PC-3 (cell line): ENCODE measurements at regions not wholly inside any gene's neighbourhood (a gene's known extent, or its start where the extent isn't known, plus 50 kb on each side); places are given as distances from the start of the nearest gene placed in this dataset.

ENCODE experiments used
- ATAC-seq: fragments of 200-7000 bp; cut with Tn5 transposase; 2 replicates; pipeline ENCODE4 v1.9.1; 2020; ENCODE audit warnings: mild to moderate bottlenecking, moderate library complexity
- BruUV-seq: library from RNA; stranded (reverse); fragments of 400-500 nt; replicated peaks from 2 replicates; lab custom pipeline; 2021; lab: Mats Ljungman, UMichigan
- CTCF ChIA-PET: fragments of 300-600 bp; sonication (Branson Sonifier 250); formaldehyde crosslinking; loops from one replicate; lab custom pipeline; 2022; ENCODE audit warnings: antibody characterized with exemption; lab: Charles Lee
- POLR2A ChIA-PET: fragments of 300-600 bp; sonication (Branson Sonifier 250); formaldehyde crosslinking; loops from one replicate; lab custom pipeline; 2022; ENCODE audit warnings: antibody characterized with exemption; ENCODE audit not compliant: unreplicated experiment; lab: Charles Lee
- DNase-seq: peaks from one replicate; pipeline ENCODE4 v3.0.0-alpha.2; 2015
- H2AFZ ChIP-seq: fragments of 300-600 bp; sonication (generic); 2 replicates; pipeline ENCODE4 v1.6.0; 2016; ENCODE audit warnings: antibody characterized with exemption, low read length
- H3F3A ChIP-seq: fragments of 300-600 bp; sonication (generic); one replicate; pipeline ENCODE4 v1.6.0; 2017; ENCODE audit warnings: antibody characterized with exemption, low read length, control low read depth, mild to moderate bottlenecking; ENCODE audit not compliant: unreplicated experiment
- H3K27ac ChIP-seq: fragments of 300-600 bp; sonication (generic); 2 replicates; pipeline ENCODE4 v1.5.1; 2016; ENCODE audit warnings: mild to moderate bottlenecking, low read length
- H3K27me3 ChIP-seq: fragments of 300-600 bp; sonication (generic); 2 replicates; pipeline ENCODE4 v1.6.1; 2016; ENCODE audit warnings: low read length, mixed read lengths
- H3K36me3 ChIP-seq: fragments of 300-600 bp; sonication (generic); 2 replicates; pipeline ENCODE4 v1.6.1; 2016; ENCODE audit warnings: low read depth, mixed run types, low read length, mixed read lengths
- H3K4me1 ChIP-seq: fragments of 300-600 bp; sonication (generic); 2 replicates; pipeline ENCODE4 v1.5.1; 2016; ENCODE audit warnings: low read length; ENCODE audit not compliant: insufficient read depth
- H3K4me2 ChIP-seq: fragments of 300-600 bp; sonication (generic); 2 replicates; pipeline ENCODE4 v1.6.0; 2016; ENCODE audit warnings: low read length
- H3K4me3 ChIP-seq: fragments of 300-600 bp; sonication (generic); 2 replicates; pipeline ENCODE4 v1.5.1; 2016; ENCODE audit warnings: mild to moderate bottlenecking, low read length, mixed read lengths
- H3K79me2 ChIP-seq: fragments of 300-600 bp; sonication (generic); 2 replicates; pipeline ENCODE4 v1.6.1; 2017; ENCODE audit warnings: low read length, mixed read lengths
- H3K9ac ChIP-seq: fragments of 300-600 bp; sonication (generic); 2 replicates; pipeline ENCODE4 v1.6.0; 2016; ENCODE audit warnings: mild to moderate bottlenecking, low read length
- H3K9me2 ChIP-seq: fragments of 300-600 bp; sonication (generic); replicated peaks from 2 replicates; pipeline ENCODE4 v1.6.1; 2016; ENCODE audit warnings: mixed run types, low read length, mixed read lengths
- H3K9me3 ChIP-seq: fragments of 300-600 bp; sonication (generic); 2 replicates; pipeline ENCODE4 v1.6.1; 2016; ENCODE audit warnings: low read length, mixed read lengths
- H4K20me1 ChIP-seq: fragments of 300-600 bp; sonication (generic); 2 replicates; pipeline ENCODE4 v1.6.1; 2016; ENCODE audit warnings: low read length, mixed read lengths
- CTCF ChIP-seq: fragments of 300-600 bp; sonication (generic); conservative IDR thresholded peaks from 2 replicates; pipeline ENCODE4 v1.5.1; 2017; ENCODE audit warnings: antibody characterized with exemption, low read depth, mild to moderate bottlenecking, low read length
- EZH2 ChIP-seq: fragments of 300-600 bp; sonication (generic); IDR thresholded peaks from one replicate; pipeline ENCODE4 v1.6.1; 2017; ENCODE audit warnings: antibody characterized with exemption, mild to moderate bottlenecking, low read length; ENCODE audit not compliant: unreplicated experiment
- EZH2phosphoT487 ChIP-seq: fragments of 300-600 bp; sonication (generic); IDR thresholded peaks from 2 replicates; pipeline ENCODE4 v1.6.1; 2018; ENCODE audit warnings: mild to moderate bottlenecking, antibody characterized with exemption, low read length, borderline replicate concordance
- intact Hi-C: fragments of 100-400 bp; cut with micrococcal nuclease; formaldehyde crosslinking; loops from 2 replicates; pipeline ENCODE4 v1.9.0; 2023

- no peaks in the 10 kb centered on the region for H3K27me3 ChIP-seq
These were observed 148.7 kb upstream of the HS3ST2 start for GRCh38 chr16:22665048-22665797.

GRCh38 chr16:22665803-22666202, 148.2 kb upstream of the HS3ST2 start:
- ATAC-seq (no peak), DNase-seq (no peak)
- intact Hi-C loops, result no loop called here
- Histone ChIP-seq H3F3A (no peaks in the 10 kb centered on the region), H3K4me1 (no peaks in the 10 kb centered on the region), H4K20me1 (no peaks in the 10 kb centered on the region), H2AFZ (no peak overlapping the region), H3K4me2 (no peak overlapping the region), H3K9me3 (no peaks in the 10 kb centered on the region), H3K36me3 (no peaks in the 10 kb centered on the region), H3K27me3 (no peaks in the 10 kb centered on the region), H3K27ac (no peak overlapping the region), H3K79me2 (no peaks in the 10 kb centered on the region), H3K9ac (no peak overlapping the region), H3K9me2 (no peaks in the 10 kb centered on the region), H3K4me3 (no peak overlapping the region)
- CTCF ChIA-PET, result no interaction called here
- BruUV-seq, result no TSS peak
- no peak for TF ChIP-seq EZH2
- TF ChIP-seq EZH2phosphoT487, result no peak
- TF ChIP-seq CTCF, result no peak
- POLR2A ChIA-PET, result interaction anchor here (0.5 kb wide), 1 partner anchor 474 kb away, joined by 6 read pairs; no protein-coding TSS in a partner anchor

More at GRCh38 chr16:22665048-22665797, 148.7 kb upstream of the HS3ST2 start:
- no peaks in the 10 kb centered on the region for H4K20me1 ChIP-seq
- intact Hi-C loops, result no loop called here
- no peak for ATAC-seq
- H3K9me2 ChIP-seq, result no peaks in the 10 kb centered on the region
- no peaks in the 10 kb centered on the region for H3K36me3 ChIP-seq
- H3K9ac ChIP-seq, result no peak overlapping the region
- no peaks in the 10 kb centered on the region for H3K79me2 ChIP-seq
- H3F3A ChIP-seq, result no peaks in the 10 kb centered on the region
- TF ChIP-seq CTCF (no peak), EZH2phosphoT487 (no peak), EZH2 (no peak)
- CTCF ChIA-PET, result no interaction called here
- H2AFZ ChIP-seq, result no peak overlapping the region
- no TSS peak for BruUV-seq
- no peaks in the 10 kb centered on the region for H3K4me1 ChIP-seq
- POLR2A ChIA-PET, result no interaction called here
- H3K4me3 ChIP-seq, result no peak overlapping the region
- H3K9me3 ChIP-seq, result no peaks in the 10 kb centered on the region
- no peak for DNase-seq
- no peak overlapping the region for H3K4me2 ChIP-seq
- H3K27ac ChIP-seq, result no peak overlapping the region

- Histone ChIP-seq H3K9me2 (no peaks in the 10 kb centered on the region), H3K4me2 (no peak overlapping the region), H3K27me3 (no peaks in the 10 kb centered on the region), H3K4me3 (no peak overlapping the region), H3F3A (no peaks in the 10 kb centered on the region), H3K9ac (no peak overlapping the region), H4K20me1 (no peaks in the 10 kb centered on the region), H3K4me1 (no peaks in the 10 kb centered on the region), H2AFZ (no peak overlapping the region), H3K79me2 (no peaks in the 10 kb centered on the region), H3K36me3 (no peaks in the 10 kb centered on the region), H3K9me3 (no peaks in the 10 kb centered on the region), H3K27ac (no peak overlapping the region)
- intact Hi-C loops, result no loop called here
- DNase-seq (no peak), ATAC-seq (no peak)
- TF ChIP-seq EZH2 (no peak), EZH2phosphoT487 (no peak), CTCF (no peak)
- ChIA-PET CTCF (no interaction called here), POLR2A (no interaction called here)
- BruUV-seq, result no TSS peak
These were observed 145.6 kb upstream of the HS3ST2 start for GRCh38 chr16:22668318-22668717.
